22Rv1 (cell line): ENCODE measurements at regions not wholly inside any gene's neighbourhood (a gene's known extent, or its start where the extent isn't known, plus 50 kb on each side); places are given as distances from the start of the nearest gene placed in this dataset.

ENCODE experiments used
- ZFX ChIP-seq: fragments of 450-650 bp; IDR thresholded peaks from 2 replicates; pipeline ENCODE4 v1.6.1; 2017; ENCODE audit warnings: antibody characterized with exemption, borderline replicate concordance
- TF ChIP-seq, protein P1 (sequence below): fragments of 450-650 bp; IDR thresholded peaks from 2 replicates; pipeline ENCODE4 v1.5.1; 2017; ENCODE audit warnings: mild to moderate bottlenecking

DNA sequence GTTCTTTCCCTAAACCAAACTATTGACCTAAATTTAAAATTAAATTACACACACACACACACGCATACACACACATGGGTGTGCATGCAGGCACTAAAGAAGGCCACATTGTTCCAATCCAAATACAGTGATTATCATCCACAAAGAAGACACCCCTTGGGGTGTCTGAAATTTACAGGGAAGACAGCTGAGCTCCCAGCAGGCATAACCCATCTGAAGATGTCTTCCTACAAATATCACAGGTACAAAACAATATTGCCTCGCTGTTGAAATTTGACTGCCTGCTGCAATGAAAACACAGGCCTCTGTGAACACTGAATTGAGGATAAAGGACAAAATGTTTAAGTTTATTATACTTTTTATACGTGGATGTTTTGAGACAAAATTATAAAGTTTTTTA, 50.2 kb upstream of the SLC7A11 start:
- TF ChIP-seq, protein P1, sequence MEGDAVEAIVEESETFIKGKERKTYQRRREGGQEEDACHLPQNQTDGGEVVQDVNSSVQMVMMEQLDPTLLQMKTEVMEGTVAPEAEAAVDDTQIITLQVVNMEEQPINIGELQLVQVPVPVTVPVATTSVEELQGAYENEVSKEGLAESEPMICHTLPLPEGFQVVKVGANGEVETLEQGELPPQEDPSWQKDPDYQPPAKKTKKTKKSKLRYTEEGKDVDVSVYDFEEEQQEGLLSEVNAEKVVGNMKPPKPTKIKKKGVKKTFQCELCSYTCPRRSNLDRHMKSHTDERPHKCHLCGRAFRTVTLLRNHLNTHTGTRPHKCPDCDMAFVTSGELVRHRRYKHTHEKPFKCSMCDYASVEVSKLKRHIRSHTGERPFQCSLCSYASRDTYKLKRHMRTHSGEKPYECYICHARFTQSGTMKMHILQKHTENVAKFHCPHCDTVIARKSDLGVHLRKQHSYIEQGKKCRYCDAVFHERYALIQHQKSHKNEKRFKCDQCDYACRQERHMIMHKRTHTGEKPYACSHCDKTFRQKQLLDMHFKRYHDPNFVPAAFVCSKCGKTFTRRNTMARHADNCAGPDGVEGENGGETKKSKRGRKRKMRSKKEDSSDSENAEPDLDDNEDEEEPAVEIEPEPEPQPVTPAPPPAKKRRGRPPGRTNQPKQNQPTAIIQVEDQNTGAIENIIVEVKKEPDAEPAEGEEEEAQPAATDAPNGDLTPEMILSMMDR = no peak
- TF ChIP-seq ZFX = no peak
